SK-N-SH (cell line): ENCODE measurements at regions not wholly inside any gene's neighbourhood (a gene's known extent, or its start where the extent isn't known, plus 50 kb on each side); places are given as distances from the start of the nearest gene placed in this dataset.

Experiments used
- EP300 ChIP-seq, 2 experiments: IDR thresholded peaks; 2 replicates each; pipeline versions ENCODE4 v1.4.0 to v1.6.1; 2012; ENCODE audit warnings: borderline replicate concordance in 1 of 2, low read depth in 1 of 2, low read length in 1 of 2
- EZH2phosphoT487 ChIP-seq: fragments of 200-600 bp; sonication (generic); IDR thresholded peaks from 2 replicates; pipeline ENCODE4 v1.6.1; 2017; ENCODE audit warnings: low read depth, mixed run types, mild to moderate bottlenecking, antibody characterized with exemption, moderate library complexity, borderline replicate concordance
- FOXM1 ChIP-seq: IDR thresholded peaks from 2 replicates; pipeline ENCODE4 v1.4.0; 2012; ENCODE audit warnings: low read depth, mild to moderate bottlenecking
- GATA2 ChIP-seq: sonication (generic); formaldehyde crosslinking; IDR thresholded peaks from 2 replicates; pipeline ENCODE4 v1.5.0; 2020; ENCODE audit warnings: mild to moderate bottlenecking, missing genetic modification reagents
- MXI1 ChIP-seq: IDR thresholded peaks from 2 replicates; pipeline ENCODE4 v1.6.1; 2012; ENCODE audit warnings: mild to moderate bottlenecking, low read depth, low read length, improper control_type of control experiment
- RFX5 ChIP-seq: IDR thresholded peaks from 2 replicates; pipeline ENCODE4 v1.6.1; 2012; ENCODE audit warnings: mild to moderate bottlenecking, improper control_type of control experiment, low read length
- SIN3A ChIP-seq: IDR thresholded peaks from 2 replicates; pipeline ENCODE4 v1.6.1; 2012; ENCODE audit warnings: low read depth, mild to moderate bottlenecking, low read length, moderate library complexity, borderline replicate concordance
- YY1 ChIP-seq: IDR thresholded peaks from 2 replicates; pipeline ENCODE4 v1.4.0; 2012; ENCODE audit warnings: low read depth, mild to moderate bottlenecking
- TF ChIP-seq, protein P1 (sequence below): fragments of 200-600 bp; sonication (generic); IDR thresholded peaks from 2 replicates; pipeline ENCODE4 v1.6.1; 2017; ENCODE audit warnings: antibody characterized with exemption, mild to moderate bottlenecking, moderate library complexity
- TF ChIP-seq, protein P2 (sequence below): IDR thresholded peaks from 2 replicates; pipeline ENCODE4 v1.4.0; 2012; ENCODE audit warnings: low read depth, borderline replicate concordance
- TF ChIP-seq, protein P3 (sequence below): IDR thresholded peaks from 2 replicates; pipeline ENCODE4 v1.6.1; 2012; ENCODE audit warnings: mild to moderate bottlenecking, low read depth, low read length, moderate library complexity
- TF ChIP-seq, protein P4 (sequence below): fragments of 150-350 bp; IDR thresholded peaks from 2 replicates; pipeline ENCODE4 v1.6.1; 2016; ENCODE audit warnings: mild to moderate bottlenecking, low read depth, low read length
- TF ChIP-seq, protein P5 (sequence below): IDR thresholded peaks from 2 replicates; pipeline ENCODE4 v1.4.0; 2012; ENCODE audit warnings: low read depth

DNA sequence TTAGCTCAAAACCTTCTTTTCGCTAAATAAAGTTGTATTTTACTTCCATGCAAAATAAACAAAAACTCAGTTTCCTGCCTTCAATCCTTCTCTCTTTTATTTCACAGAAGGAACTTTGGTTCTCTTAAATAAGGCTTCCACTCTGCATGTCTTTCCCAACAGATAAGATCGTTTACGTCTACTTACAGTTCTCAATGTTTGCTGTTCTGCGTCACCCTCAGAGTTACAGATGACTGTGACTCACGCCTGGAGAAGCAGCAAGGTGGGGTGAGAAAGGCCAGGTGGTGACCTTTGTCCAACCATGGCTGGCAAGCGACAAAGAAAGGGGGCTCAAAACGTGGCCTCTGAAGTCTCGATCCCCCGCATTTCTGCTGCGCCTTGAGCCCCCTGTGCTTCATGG is 51.4 kb upstream of the RPS6KA2 start:
- TF ChIP-seq, protein P1, sequence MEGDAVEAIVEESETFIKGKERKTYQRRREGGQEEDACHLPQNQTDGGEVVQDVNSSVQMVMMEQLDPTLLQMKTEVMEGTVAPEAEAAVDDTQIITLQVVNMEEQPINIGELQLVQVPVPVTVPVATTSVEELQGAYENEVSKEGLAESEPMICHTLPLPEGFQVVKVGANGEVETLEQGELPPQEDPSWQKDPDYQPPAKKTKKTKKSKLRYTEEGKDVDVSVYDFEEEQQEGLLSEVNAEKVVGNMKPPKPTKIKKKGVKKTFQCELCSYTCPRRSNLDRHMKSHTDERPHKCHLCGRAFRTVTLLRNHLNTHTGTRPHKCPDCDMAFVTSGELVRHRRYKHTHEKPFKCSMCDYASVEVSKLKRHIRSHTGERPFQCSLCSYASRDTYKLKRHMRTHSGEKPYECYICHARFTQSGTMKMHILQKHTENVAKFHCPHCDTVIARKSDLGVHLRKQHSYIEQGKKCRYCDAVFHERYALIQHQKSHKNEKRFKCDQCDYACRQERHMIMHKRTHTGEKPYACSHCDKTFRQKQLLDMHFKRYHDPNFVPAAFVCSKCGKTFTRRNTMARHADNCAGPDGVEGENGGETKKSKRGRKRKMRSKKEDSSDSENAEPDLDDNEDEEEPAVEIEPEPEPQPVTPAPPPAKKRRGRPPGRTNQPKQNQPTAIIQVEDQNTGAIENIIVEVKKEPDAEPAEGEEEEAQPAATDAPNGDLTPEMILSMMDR = no peak
- TF ChIP-seq GATA2 = no peak
- TF ChIP-seq, protein P2, sequence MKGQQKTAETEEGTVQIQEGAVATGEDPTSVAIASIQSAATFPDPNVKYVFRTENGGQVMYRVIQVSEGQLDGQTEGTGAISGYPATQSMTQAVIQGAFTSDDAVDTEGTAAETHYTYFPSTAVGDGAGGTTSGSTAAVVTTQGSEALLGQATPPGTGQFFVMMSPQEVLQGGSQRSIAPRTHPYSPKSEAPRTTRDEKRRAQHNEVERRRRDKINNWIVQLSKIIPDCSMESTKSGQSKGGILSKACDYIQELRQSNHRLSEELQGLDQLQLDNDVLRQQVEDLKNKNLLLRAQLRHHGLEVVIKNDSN = no peak
- TF ChIP-seq, protein P3, sequence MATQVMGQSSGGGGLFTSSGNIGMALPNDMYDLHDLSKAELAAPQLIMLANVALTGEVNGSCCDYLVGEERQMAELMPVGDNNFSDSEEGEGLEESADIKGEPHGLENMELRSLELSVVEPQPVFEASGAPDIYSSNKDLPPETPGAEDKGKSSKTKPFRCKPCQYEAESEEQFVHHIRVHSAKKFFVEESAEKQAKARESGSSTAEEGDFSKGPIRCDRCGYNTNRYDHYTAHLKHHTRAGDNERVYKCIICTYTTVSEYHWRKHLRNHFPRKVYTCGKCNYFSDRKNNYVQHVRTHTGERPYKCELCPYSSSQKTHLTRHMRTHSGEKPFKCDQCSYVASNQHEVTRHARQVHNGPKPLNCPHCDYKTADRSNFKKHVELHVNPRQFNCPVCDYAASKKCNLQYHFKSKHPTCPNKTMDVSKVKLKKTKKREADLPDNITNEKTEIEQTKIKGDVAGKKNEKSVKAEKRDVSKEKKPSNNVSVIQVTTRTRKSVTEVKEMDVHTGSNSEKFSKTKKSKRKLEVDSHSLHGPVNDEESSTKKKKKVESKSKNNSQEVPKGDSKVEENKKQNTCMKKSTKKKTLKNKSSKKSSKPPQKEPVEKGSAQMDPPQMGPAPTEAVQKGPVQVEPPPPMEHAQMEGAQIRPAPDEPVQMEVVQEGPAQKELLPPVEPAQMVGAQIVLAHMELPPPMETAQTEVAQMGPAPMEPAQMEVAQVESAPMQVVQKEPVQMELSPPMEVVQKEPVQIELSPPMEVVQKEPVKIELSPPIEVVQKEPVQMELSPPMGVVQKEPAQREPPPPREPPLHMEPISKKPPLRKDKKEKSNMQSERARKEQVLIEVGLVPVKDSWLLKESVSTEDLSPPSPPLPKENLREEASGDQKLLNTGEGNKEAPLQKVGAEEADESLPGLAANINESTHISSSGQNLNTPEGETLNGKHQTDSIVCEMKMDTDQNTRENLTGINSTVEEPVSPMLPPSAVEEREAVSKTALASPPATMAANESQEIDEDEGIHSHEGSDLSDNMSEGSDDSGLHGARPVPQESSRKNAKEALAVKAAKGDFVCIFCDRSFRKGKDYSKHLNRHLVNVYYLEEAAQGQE = no peak
- no peak for TF ChIP-seq MXI1
- TF ChIP-seq, protein P4, sequence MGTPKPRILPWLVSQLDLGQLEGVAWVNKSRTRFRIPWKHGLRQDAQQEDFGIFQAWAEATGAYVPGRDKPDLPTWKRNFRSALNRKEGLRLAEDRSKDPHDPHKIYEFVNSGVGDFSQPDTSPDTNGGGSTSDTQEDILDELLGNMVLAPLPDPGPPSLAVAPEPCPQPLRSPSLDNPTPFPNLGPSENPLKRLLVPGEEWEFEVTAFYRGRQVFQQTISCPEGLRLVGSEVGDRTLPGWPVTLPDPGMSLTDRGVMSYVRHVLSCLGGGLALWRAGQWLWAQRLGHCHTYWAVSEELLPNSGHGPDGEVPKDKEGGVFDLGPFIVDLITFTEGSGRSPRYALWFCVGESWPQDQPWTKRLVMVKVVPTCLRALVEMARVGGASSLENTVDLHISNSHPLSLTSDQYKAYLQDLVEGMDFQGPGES = no peak
- TF ChIP-seq SIN3A = no peak
- no peak for TF ChIP-seq FOXM1
- no peak for TF ChIP-seq EP300 (IDR thresholded peaks at IDR 0.05; ENCODE audit: borderline replicate concordance in 1 of 2, low read depth in 1 of 2, low read length in 1 of 2)
- no peak for TF ChIP-seq RFX5
- TF ChIP-seq, protein P5, sequence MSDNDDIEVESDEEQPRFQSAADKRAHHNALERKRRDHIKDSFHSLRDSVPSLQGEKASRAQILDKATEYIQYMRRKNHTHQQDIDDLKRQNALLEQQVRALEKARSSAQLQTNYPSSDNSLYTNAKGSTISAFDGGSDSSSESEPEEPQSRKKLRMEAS = no peak
- TF ChIP-seq YY1 = no peak
- TF ChIP-seq EZH2phosphoT487 = no peak
